GM10266 (cell line): ENCODE measurements at regions not wholly inside any gene's neighbourhood (a gene's known extent, or its start where the extent isn't known, plus 50 kb on each side); places are given as distances from the start of the nearest gene placed in this dataset.

Source experiments
- DNase-seq: peaks from one replicate; pipeline ENCODE4 v3.0.0; 2012; ENCODE audit errors: extremely low spot score
- CTCF ChIP-seq: IDR thresholded peaks from 2 replicates; pipeline ENCODE4 v1.5.1; 2012; ENCODE audit warnings: mild to moderate bottlenecking, low read depth; ENCODE audit not compliant: control insufficient read depth, insufficient read depth; ENCODE audit errors: missing control alignments

GRCh38 chr5:4309026-4309425, 713.4 kb downstream of the IRX1 start:
- DNase-seq = no peak
- no peak for TF ChIP-seq CTCF

DNA sequence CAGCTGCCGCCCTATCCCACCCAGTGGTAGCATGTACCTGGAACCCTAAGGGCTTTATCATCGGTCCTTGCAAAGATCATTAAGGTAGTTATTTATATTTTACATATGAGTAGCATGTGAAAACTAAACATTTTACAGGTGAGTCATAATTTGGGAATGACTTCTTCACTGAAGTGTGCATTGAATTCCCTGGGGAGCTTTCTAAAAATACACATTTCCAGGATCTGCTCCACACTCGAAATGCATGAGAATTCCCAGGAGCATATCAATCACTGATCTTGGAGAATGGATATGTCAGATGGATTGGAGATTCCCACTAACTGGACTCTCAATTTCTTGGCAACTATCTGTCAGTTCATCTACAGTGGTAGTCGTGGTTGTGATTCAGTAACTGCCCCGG, 717.5 kb downstream of the IRX1 start:
- no peak for DNase-seq
- TF ChIP-seq CTCF = no peak

DNA sequence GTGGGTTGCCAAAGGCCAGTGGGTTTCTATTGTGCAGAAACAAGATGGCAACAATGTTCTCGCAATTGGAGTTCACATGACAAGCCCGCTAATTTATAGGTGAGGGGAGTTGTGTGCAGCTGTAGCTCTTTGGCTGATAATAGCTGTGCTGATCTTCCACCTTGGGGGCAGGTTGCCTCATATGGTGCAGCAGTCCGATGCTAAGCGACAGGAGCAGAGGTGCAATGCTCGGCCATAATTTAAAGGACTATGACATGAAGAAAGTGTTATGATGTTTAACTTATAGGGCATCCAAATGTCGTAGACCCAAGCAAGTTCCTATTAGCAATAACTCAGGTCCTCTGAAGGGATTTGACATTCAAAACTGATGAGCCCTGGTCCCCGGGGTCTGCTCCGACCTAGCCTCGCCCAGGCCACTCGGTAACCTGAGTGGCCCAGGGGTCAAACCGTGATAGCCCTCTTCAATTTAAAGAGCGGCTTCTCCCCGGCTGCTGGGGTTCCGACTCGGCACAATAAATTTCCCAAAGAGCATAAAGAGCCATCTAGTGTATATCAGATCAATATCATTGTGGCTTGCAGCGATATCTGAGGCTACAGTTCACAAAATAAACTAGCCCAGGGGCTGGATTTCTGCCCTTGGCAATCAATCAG, 724.0 kb downstream of the IRX1 start:
- TF ChIP-seq CTCF = no peak
- DNase-seq = no peak

DNA sequence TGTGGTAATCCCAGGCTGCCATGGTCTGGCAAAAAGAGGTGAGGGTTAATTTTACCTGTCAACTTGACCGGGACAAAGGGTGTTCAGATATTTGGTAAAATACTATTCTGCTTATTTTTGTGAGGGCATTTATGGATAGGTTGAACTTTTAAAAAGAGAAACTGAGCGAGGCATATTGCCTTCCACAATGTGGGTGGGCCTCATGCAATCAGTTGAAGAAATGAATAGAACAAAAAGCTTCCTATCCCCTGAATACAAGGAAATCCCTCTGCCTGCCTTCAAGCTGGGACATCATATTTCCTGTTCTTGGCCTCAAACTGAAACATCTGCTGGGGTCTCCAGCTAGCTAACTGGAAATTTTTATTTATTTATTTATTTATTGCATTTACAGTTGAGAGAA, 734.7 kb downstream of the IRX1 start:
- TF ChIP-seq CTCF = no peak
- DNase-seq = no peak

GRCh38 chr5:4335078-4335477, 739.4 kb downstream of the IRX1 start:
- no peak for DNase-seq
- TF ChIP-seq CTCF = no peak

DNA sequence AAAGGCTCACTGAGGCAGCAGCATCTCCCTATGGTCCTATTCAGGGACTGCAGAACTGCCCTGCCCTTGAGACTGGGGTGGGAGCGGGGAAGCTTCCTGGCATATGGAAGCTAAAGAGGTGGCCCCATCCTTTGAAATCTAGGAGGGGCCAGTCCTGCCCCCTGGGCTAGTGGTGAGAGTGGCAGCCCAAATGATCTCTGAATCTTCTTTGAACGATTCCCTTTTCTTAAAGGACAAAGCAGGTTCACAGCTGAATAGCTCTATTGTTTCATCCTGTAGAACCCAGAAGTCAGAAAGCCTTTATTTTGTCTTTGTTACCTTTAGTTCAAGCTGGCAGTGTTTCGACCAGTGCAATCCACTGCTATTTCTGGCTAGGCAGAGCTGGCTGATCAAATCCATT, 741.9 kb downstream of the IRX1 start:
- no peak for TF ChIP-seq CTCF
- no peak for DNase-seq

DNA sequence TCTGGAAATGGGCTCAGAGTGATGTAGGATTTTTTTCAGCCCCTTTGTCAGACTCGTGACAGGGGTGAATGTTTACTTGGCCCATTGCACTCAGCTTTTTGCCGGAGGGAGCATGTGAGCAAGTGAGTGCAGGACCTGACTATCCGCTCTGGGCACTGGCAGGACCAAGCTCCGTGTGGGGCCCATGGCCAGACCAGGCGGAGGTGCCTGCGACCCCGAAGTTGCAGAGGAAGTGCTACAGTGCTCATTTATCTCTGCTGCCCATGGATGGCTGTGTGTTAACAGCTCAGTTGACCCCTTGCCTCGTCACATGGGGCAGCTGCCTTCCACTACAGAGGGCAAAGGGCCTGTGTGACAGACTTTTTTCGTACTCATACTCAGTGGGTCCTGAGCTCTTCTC, 744.3 kb downstream of the IRX1 start:
- no peak for DNase-seq
- TF ChIP-seq CTCF = no peak
